HEK293T (cell line): ENCODE measurements at regions not wholly inside any gene's neighbourhood (a gene's known extent, or its start where the extent isn't known, plus 50 kb on each side); places are given as distances from the start of the nearest gene placed in this dataset.
"Not testable (repeated sequence)": the region's sequence is repeated elsewhere in the genome, so short reads cannot be mapped to it uniquely, and the experiment has no call there.

Source experiments
- CTCF ChIA-PET: fragments of 350-600 bp; formaldehyde crosslinking; extraction: SDS; loops from one replicate; lab custom pipeline; 2021; ENCODE audit warnings: antibody characterized with exemption, inconsistent platforms; lab: Yijun Ruan, JAX
- POLR2A ChIA-PET: fragments of 350-600 bp; formaldehyde crosslinking; extraction: SDS; loops from one replicate; lab custom pipeline; 2020; ENCODE audit warnings: antibody characterized with exemption, inconsistent platforms; lab: Yijun Ruan, JAX
- DNase-seq: peaks from one replicate; pipeline ENCODE4 v3.0.0; 2012; ENCODE audit warnings: mixed read lengths; ENCODE audit errors: extremely low spot score
- ARNT ChIP-seq: fragments of 450-650 bp; IDR thresholded peaks from 2 replicates; pipeline ENCODE4 v1.6.1; 2017; ENCODE audit warnings: mild to moderate bottlenecking
- BHLHE40 ChIP-seq: fragments of 450-650 bp; IDR thresholded peaks from 2 replicates; pipeline ENCODE4 v1.6.1; 2016; ENCODE audit warnings: mild to moderate bottlenecking, moderate library complexity, borderline replicate concordance
- CTBP1 ChIP-seq: fragments of 450-650 bp; IDR thresholded peaks from 2 replicates; pipeline ENCODE4 v1.6.1; 2016; ENCODE audit warnings: borderline replicate concordance
- ELF4 ChIP-seq: fragments of 450-650 bp; IDR thresholded peaks from 2 replicates; pipeline ENCODE4 v1.6.1; 2017; ENCODE audit warnings: antibody characterized with exemption
- FOXA1 ChIP-seq: fragments of 450-650 bp; IDR thresholded peaks from 2 replicates; pipeline ENCODE4 v1.6.1; 2016; ENCODE audit warnings: mild to moderate bottlenecking
- FOXK2 ChIP-seq: fragments of 450-650 bp; IDR thresholded peaks from 2 replicates; pipeline ENCODE4 v1.6.1; 2016; ENCODE audit warnings: mild to moderate bottlenecking
- FOXM1 ChIP-seq: fragments of 450-650 bp; IDR thresholded peaks from 2 replicates; pipeline ENCODE4 v1.6.1; 2017; ENCODE audit warnings: mild to moderate bottlenecking, borderline replicate concordance
- HDGF ChIP-seq: fragments of 450-650 bp; IDR thresholded peaks from 2 replicates; pipeline ENCODE4 v1.6.1; 2017; ENCODE audit warnings: antibody characterized with exemption, borderline replicate concordance
- L3MBTL2 ChIP-seq: fragments of 450-650 bp; conservative IDR thresholded peaks from 2 replicates; pipeline ENCODE4 v1.6.1; 2016; ENCODE audit warnings: mild to moderate bottlenecking
- LEF1 ChIP-seq: fragments of 450-650 bp; IDR thresholded peaks from 2 replicates; pipeline ENCODE4 v1.6.1; 2017; ENCODE audit warnings: mild to moderate bottlenecking, borderline replicate concordance
- NFRKB ChIP-seq: fragments of 450-650 bp; IDR thresholded peaks from 2 replicates; pipeline ENCODE4 v1.6.1; 2016; ENCODE audit warnings: mild to moderate bottlenecking, moderate library complexity
- SP1 ChIP-seq: fragments of 450-650 bp; IDR thresholded peaks from 2 replicates; pipeline ENCODE4 v1.6.1; 2017
- SUZ12 ChIP-seq: fragments of 450-650 bp; IDR thresholded peaks from 2 replicates; pipeline ENCODE4 v1.6.1; 2016; ENCODE audit warnings: mild to moderate bottlenecking
- TARDBP ChIP-seq: fragments of 450-650 bp; IDR thresholded peaks from 2 replicates; pipeline ENCODE4 v1.6.1; 2016
- ZNF384 ChIP-seq: fragments of 450-650 bp; IDR thresholded peaks from 2 replicates; pipeline ENCODE4 v1.6.1; 2016
- TF ChIP-seq, protein P1 (sequence below): fragments of 450-650 bp; IDR thresholded peaks from 2 replicates; pipeline ENCODE4 v1.6.1; 2016

GRCh38 chr22:27104449-27104848 lies 447.1 kb downstream of the MIAT start:
- ChIA-PET POLR2A (no interaction called here), CTCF (no interaction called here)
- no peak for DNase-seq
- no peak for TF ChIP-seq ARNT

GRCh38 chr22:27105142-27106025 lies 448.0 kb downstream of the MIAT start:
- no peak for TF ChIP-seq BHLHE40
- TF ChIP-seq LEF1: no peak
- TF ChIP-seq NFRKB: no peak
- no peak for TF ChIP-seq FOXK2
- no peak for TF ChIP-seq SP1
- no peak for DNase-seq
- ChIA-PET POLR2A (no interaction called here), CTCF (no interaction called here)

DNA sequence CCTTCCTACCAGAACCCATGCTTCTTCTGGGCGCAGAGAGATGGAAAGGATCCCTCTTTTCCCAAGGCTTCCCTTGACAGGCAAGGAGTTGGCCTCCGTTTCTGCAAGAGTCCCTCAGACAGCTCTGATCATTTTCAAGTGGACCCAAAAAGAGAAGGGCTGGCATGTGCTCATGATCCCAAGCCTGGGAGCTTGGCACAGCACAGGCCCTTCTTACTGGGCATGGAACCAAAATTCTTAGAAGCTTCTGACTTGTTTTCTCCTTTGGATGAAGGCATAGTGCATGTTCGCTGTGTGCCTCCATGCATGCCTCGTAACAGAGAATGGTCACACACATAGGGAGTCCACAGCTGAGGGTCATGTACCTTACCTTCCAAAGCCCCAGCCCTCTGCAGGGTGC lies 449.6 kb downstream of the MIAT start:
- no peak for DNase-seq
- TF ChIP-seq HDGF (no peak), BHLHE40 (no peak), SP1 (no peak), FOXK2 (no peak), LEF1 (no peak), NFRKB (no peak)
- TF ChIP-seq, protein P1, sequence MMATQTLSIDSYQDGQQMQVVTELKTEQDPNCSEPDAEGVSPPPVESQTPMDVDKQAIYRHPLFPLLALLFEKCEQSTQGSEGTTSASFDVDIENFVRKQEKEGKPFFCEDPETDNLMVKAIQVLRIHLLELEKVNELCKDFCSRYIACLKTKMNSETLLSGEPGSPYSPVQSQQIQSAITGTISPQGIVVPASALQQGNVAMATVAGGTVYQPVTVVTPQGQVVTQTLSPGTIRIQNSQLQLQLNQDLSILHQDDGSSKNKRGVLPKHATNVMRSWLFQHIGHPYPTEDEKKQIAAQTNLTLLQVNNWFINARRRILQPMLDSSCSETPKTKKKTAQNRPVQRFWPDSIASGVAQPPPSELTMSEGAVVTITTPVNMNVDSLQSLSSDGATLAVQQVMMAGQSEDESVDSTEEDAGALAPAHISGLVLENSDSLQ: no peak
- ChIA-PET POLR2A (no interaction called here), CTCF (interaction anchor here (0.7 kb wide), 1 partner anchor 10 kb away, joined by 3 read pairs; no protein-coding TSS in a partner anchor)

DNA sequence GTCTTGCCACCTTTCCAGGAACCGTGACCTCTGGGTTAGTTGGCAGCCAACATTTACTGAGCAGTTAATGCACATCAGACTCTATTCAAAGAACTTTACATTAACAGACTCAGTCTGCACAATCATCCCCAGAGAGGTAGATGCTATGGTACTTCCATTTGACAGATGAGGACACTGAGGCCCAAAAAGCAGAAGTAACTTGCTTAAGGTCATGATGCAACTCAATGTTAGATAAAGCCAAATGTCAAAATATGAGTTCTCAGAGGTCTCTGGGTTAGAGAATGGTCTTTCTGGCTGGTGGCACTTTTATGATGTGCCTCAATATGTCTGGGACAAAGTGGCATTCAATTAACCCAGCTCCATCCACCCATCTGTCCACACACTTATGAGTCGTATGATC lies 450.0 kb downstream of the MIAT start:
- no peak for DNase-seq
- ChIA-PET CTCF (interaction anchor here (0.7 kb wide), 1 partner anchor 9 kb away, joined by 3 read pairs; no protein-coding TSS in a partner anchor), POLR2A (no interaction called here)
- TF ChIP-seq FOXK2 (no peak), NFRKB (no peak), BHLHE40 (no peak), ZNF384 (no peak), ELF4 (no peak), FOXA1 (no peak), HDGF (no peak)
- TF ChIP-seq, protein P1: no peak

DNA sequence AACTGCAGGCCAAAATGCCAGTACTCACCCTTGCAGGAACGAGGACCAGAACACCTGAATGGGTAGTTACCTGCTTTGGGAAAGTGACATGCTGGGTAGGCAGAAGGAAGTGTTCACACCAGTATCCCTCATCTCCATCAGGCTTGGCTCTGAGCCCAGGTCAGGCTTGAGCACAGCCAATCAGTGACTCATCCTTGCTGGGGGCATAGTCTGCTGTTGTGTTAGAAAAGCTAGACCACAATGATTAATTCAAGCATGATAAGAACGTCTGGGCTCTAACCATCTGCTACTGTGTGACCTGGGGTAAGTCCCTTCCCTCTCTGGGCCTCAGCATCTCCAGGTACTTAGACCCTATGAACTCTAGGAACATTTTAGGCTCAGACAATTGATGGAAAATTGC lies 450.4 kb downstream of the MIAT start:
- ChIA-PET CTCF (interaction anchor here (0.7 kb wide), 1 partner anchor 9 kb away, joined by 3 read pairs; no protein-coding TSS in a partner anchor), POLR2A (no interaction called here)
- no peak for DNase-seq
- TF ChIP-seq BHLHE40 (no peak), HDGF (no peak), SUZ12 (no peak), FOXA1 (no peak), FOXK2 (no peak), L3MBTL2 (no peak), NFRKB (no peak), ARNT (no peak), LEF1 (no peak), CTBP1 (no peak), SP1 (no peak), FOXM1 (no peak), ELF4 (no peak), ZNF384 (no peak), TARDBP (no peak)
- TF ChIP-seq, protein P1: no peak

DNA sequence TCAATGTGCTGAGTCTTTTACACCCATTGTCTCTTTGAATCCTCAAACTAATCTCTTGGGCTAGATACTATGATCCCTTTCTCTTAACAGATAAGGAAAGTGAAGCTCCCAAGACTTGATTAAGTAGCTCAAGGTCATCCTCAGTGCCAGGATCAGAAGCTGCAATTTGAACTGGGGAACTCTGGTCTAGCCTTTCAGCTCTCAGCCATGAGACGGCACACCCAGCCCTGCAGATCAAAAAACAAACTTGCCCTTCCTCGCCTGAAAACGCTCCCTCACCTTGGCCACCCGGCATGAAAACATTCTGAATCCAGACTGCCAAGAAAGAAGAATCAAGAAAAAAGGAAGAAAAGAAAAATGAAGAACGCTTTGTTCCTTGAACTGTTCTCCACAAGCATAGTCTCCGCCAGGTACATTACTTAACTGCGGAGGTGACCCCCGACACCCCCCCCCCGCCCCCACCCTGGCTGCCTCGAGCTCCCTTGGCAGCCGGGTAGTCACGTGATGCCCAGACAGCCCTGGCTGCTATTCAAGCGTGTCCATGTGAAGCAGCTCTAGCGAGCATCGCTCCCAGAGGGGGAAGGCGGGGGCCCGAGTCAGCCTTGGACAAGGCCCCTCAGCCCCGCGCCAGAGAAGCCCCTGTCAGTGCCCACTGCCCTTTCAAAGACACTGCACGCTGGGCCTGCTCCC lies 451.2 kb downstream of the MIAT start:
- CTCF ChIA-PET: no interaction called here
- TF ChIP-seq SUZ12 (no peak), L3MBTL2 (no peak), LEF1 (no peak), HDGF (no peak), BHLHE40 (no peak), FOXK2 (no peak), SP1 (no peak), FOXM1 (no peak), CTBP1 (no peak), NFRKB (no peak), ARNT (no peak), ZNF384 (no peak), TARDBP (no peak), ELF4 (no peak), FOXA1 (no peak)
- TF ChIP-seq, protein P1: no peak
- no peak for DNase-seq
- POLR2A ChIA-PET: no interaction called here

DNA sequence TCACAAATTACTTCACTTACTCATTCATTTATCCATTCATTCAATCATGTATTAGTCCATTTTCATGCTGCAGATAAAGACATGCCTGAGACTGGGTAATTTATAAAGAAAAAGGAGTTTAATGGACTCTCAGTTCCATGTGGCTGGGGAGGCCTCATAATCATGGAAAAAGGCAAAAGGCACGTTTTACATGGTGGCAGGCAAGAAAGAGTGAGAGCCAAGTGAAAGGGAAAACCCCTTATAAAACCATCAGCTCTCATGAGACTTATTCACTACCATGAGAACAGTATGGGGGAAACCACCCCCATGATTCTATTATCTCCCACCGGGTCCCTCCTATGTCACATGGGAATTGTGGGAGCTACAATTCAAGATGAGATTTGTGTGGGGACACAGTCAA lies 452.0 kb downstream of the MIAT start:
- CTCF ChIA-PET, POLR2A ChIA-PET, DNase-seq: not testable (repeated sequence)
